Mesenchymal stem cell (in vitro differentiated cells and primary cell): ENCODE measurements at regions not wholly inside any gene's neighbourhood (a gene's known extent, or its start where the extent isn't known, plus 50 kb on each side); places are given as distances from the start of the nearest gene placed in this dataset.

ENCODE experiments used
- DNase-seq: peaks from one replicate; pipeline ENCODE4 v3.0.0-alpha.2; 2013
- H2AFZ ChIP-seq: one replicate; pipeline ENCODE4 v1.6.1; 2013; ENCODE audit warnings: low read depth, mild to moderate bottlenecking, control low read depth, inconsistent platforms, low read length, moderate library complexity
- H2AK5ac ChIP-seq: 2 replicates; pipeline ENCODE4 v1.6.1; 2013; ENCODE audit warnings: low read length, moderate library complexity, mild to moderate bottlenecking, inconsistent platforms; ENCODE audit not compliant: severe bottlenecking
- H2BK120ac ChIP-seq: one replicate; pipeline ENCODE4 v1.6.1; 2013; ENCODE audit warnings: low read depth, mild to moderate bottlenecking, inconsistent platforms, low read length, moderate library complexity
- H2BK12ac ChIP-seq, 2 experiments: one replicate each; pipeline ENCODE4 v1.6.1; 2013; ENCODE audit warnings: inconsistent platforms in 2 of 2, low read length in 2 of 2, mild to moderate bottlenecking in 2 of 2, moderate library complexity in 2 of 2, control low read depth in 1 of 2
- H2BK15ac ChIP-seq: one replicate; pipeline ENCODE4 v1.6.1; 2013; ENCODE audit warnings: mild to moderate bottlenecking, low read depth, inconsistent platforms; ENCODE audit not compliant: poor library complexity, severe bottlenecking
- H2BK5ac ChIP-seq: 2 replicates; pipeline ENCODE4 v1.6.1; 2013; ENCODE audit warnings: low read depth, mild to moderate bottlenecking, low read length, control low read depth, inconsistent platforms; ENCODE audit not compliant: poor library complexity, severe bottlenecking
- H3K14ac ChIP-seq, 2 experiments: one replicate each; pipeline ENCODE4 v1.6.1; 2013; ENCODE audit warnings: inconsistent platforms in 2 of 2, low read length in 2 of 2, control low read depth in 1 of 2, mild to moderate bottlenecking in 1 of 2, moderate library complexity in 1 of 2
- H3K18ac ChIP-seq, 2 experiments: one replicate each; pipeline ENCODE4 v1.6.1; 2013; ENCODE audit warnings: inconsistent platforms in 2 of 2, low read length in 2 of 2, control low read depth in 1 of 2, low read depth in 1 of 2, mild to moderate bottlenecking in 1 of 2
- H3K23ac ChIP-seq, 2 experiments: one replicate each; pipeline ENCODE4 v1.6.1; 2013; ENCODE audit warnings: inconsistent platforms in 2 of 2, low read length in 2 of 2, mild to moderate bottlenecking in 2 of 2, moderate library complexity in 2 of 2, control low read depth in 1 of 2
- H3K27ac ChIP-seq: 2 replicates; pipeline ENCODE4 v1.5.1; 2013; ENCODE audit warnings: mild to moderate bottlenecking, moderate library complexity, low read length, control low read depth, inconsistent platforms; ENCODE audit not compliant: poor library complexity, severe bottlenecking
- H3K27me3 ChIP-seq, 2 experiments: 2 replicates each; pipeline versions ENCODE4 v1.6.1 to v1.7.0; 2013; ENCODE audit warnings: low read length in 2 of 2, mild to moderate bottlenecking in 2 of 2, moderate library complexity in 2 of 2, control low read depth in 1 of 2, inconsistent platforms in 1 of 2; ENCODE audit not compliant: control insufficient read depth in 1 of 2, insufficient read depth in 1 of 2
- H3K36me3 ChIP-seq, 2 experiments: 2 replicates each; pipeline versions ENCODE4 v1.6.1 to v1.7.0; 2013; ENCODE audit warnings: low read length in 2 of 2, control low read depth in 1 of 2, inconsistent platforms in 1 of 2, low read depth in 1 of 2, mild to moderate bottlenecking in 1 of 2; ENCODE audit not compliant: insufficient read depth in 2 of 2, control insufficient read depth in 1 of 2
- H3K4ac ChIP-seq, 2 experiments: one replicate each; pipeline ENCODE4 v1.6.1; 2013; ENCODE audit warnings: inconsistent platforms in 2 of 2, low read length in 2 of 2, mild to moderate bottlenecking in 2 of 2, moderate library complexity in 2 of 2, control low read depth in 1 of 2, low read depth in 1 of 2
- H3K4me1 ChIP-seq: 2 replicates; pipeline ENCODE4 v1.6.1; 2013; ENCODE audit warnings: low read depth, low read length, control low read depth; ENCODE audit not compliant: control insufficient read depth, insufficient read depth
- H3K4me2 ChIP-seq: 2 replicates; pipeline ENCODE4 v1.6.1; 2013; ENCODE audit warnings: low read length, mild to moderate bottlenecking, inconsistent platforms; ENCODE audit not compliant: poor library complexity, severe bottlenecking
- H3K4me3 ChIP-seq, 2 experiments: 2 replicates each; pipeline versions ENCODE4 v1.5.1 to v1.7.0; 2013; ENCODE audit warnings: low read length in 2 of 2, mild to moderate bottlenecking in 2 of 2, control low read depth in 1 of 2, low read depth in 1 of 2; ENCODE audit not compliant: insufficient read depth in 1 of 2
- H3K79me1 ChIP-seq: replicated peaks from 2 replicates; pipeline ENCODE4 v1.6.1; 2013; ENCODE audit warnings: mild to moderate bottlenecking, control low read depth, low read length, inconsistent platforms; ENCODE audit not compliant: poor library complexity, severe bottlenecking
- H3K9ac ChIP-seq: 2 replicates; pipeline ENCODE4 v1.7.0; 2013; ENCODE audit warnings: mild to moderate bottlenecking, low read length, moderate library complexity
- H3K9me3 ChIP-seq: 2 replicates; pipeline ENCODE4 v1.7.0; 2013; ENCODE audit warnings: mild to moderate bottlenecking, low read length; ENCODE audit not compliant: control insufficient read depth
- H4K8ac ChIP-seq: one replicate; pipeline ENCODE4 v1.6.1; 2013; ENCODE audit warnings: inconsistent platforms, mild to moderate bottlenecking, low read length, moderate library complexity
- H4K91ac ChIP-seq: one replicate; pipeline ENCODE4 v1.6.1; 2013; ENCODE audit warnings: mild to moderate bottlenecking, low read length, inconsistent platforms
- WGBS: methylation state at CpG from one replicate; pipeline ENCODE4 v1.1.7; 2013; ENCODE audit warnings: mixed read lengths; 5-methylcytosine and 5-hydroxymethylcytosine counted together

- no peaks in the 10 kb centered on the region for H3K4me1 ChIP-seq
- no peak overlapping the region for H2AFZ ChIP-seq
Observed at GRCh38 chr18:24761765-24762164, 301.3 kb downstream of the HRH4 start.

GRCh38 chr18:24762511-24762910 lies 302.1 kb downstream of the HRH4 start:
- DNase-seq: no peak

More at GRCh38 chr18:24761765-24762164, 301.3 kb downstream of the HRH4 start:
- no peak overlapping the region for H2AK5ac ChIP-seq
- H2BK12ac ChIP-seq: no peak overlapping the region
- no peak overlapping the region for H4K91ac ChIP-seq
- H3K4me3 ChIP-seq: no peak overlapping the region
- H2BK5ac ChIP-seq: no peak overlapping the region
- H3K9ac ChIP-seq: no peak overlapping the region
- no peaks in the 10 kb centered on the region for H3K27me3 ChIP-seq
- H3K14ac ChIP-seq: no peak overlapping the region
- H3K18ac ChIP-seq: no peak overlapping the region
- no peaks in the 10 kb centered on the region for H3K36me3 ChIP-seq
- H3K4me2 ChIP-seq: no peak overlapping the region
- no peak overlapping the region for H4K8ac ChIP-seq
- H3K79me1 ChIP-seq: no peaks in the 10 kb centered on the region
- no peak for DNase-seq
- no peak overlapping the region for H3K4ac ChIP-seq
- no peak overlapping the region for H3K27ac ChIP-seq
- peaks cover 7% of the 10 kb centered on the region for H3K9me3 ChIP-seq
- no peak overlapping the region for H3K23ac ChIP-seq
- no peak overlapping the region for H2BK15ac ChIP-seq
- H2BK120ac ChIP-seq: no peak overlapping the region

GRCh38 chr18:24763765-24764513 lies 303.5 kb downstream of the HRH4 start:
- Histone ChIP-seq H3K23ac (peak overlapping the region in 1 of 2 experiments; percentile 72), H3K14ac (no peak overlapping the region), H2BK12ac (peak overlapping the region in 1 of 2 experiments; percentile 82), H3K27me3 (no peaks in the 10 kb centered on the region), H3K4me3 (peak overlapping the region in 1 of 2 experiments; percentile 8), H3K27ac (no peak overlapping the region), H4K91ac (peak overlapping the region; percentile 41), H3K4ac (peak overlapping the region in 1 of 2 experiments; percentile 58), H4K8ac (no peak overlapping the region), H3K18ac (peak overlapping the region in 1 of 2 experiments; percentile 34), H3K4me1 (no peaks in the 10 kb centered on the region), H2AFZ (no peak overlapping the region), H3K79me1 (no peaks in the 10 kb centered on the region), H2AK5ac (no peak overlapping the region), H3K9me3 (peaks cover 7% of the 10 kb centered on the region), H2BK15ac (no peak overlapping the region), H3K4me2 (no peak overlapping the region), H2BK5ac (no peak overlapping the region), H3K9ac (no peak overlapping the region), H3K36me3 (no peaks in the 10 kb centered on the region), H2BK120ac (no peak overlapping the region)
- peak; percentile 43 for DNase-seq
- WGBS: 72% methylated on average over 5 of the region's 6 CpGs

More at GRCh38 chr18:24762511-24762910, 302.1 kb downstream of the HRH4 start:
- H3K23ac ChIP-seq: no peak overlapping the region
- H2AFZ ChIP-seq: no peak overlapping the region
- H3K9me3 ChIP-seq: peaks cover 7% of the 10 kb centered on the region
- WGBS: 65% methylated on average over 1 of the region's 1 CpG
- no peak overlapping the region for H3K4ac ChIP-seq
- no peak overlapping the region for H2BK12ac ChIP-seq
- H3K79me1 ChIP-seq: no peaks in the 10 kb centered on the region
- no peak overlapping the region for H3K9ac ChIP-seq
- no peak overlapping the region for H2AK5ac ChIP-seq
- no peak overlapping the region for H3K18ac ChIP-seq
- H3K36me3 ChIP-seq: no peaks in the 10 kb centered on the region
- no peak overlapping the region for H2BK5ac ChIP-seq
- H3K4me2 ChIP-seq: no peak overlapping the region
- H3K4me3 ChIP-seq: no peak overlapping the region
- H3K4me1 ChIP-seq: no peaks in the 10 kb centered on the region
- no peaks in the 10 kb centered on the region for H3K27me3 ChIP-seq
- no peak overlapping the region for H2BK15ac ChIP-seq
- H3K14ac ChIP-seq: no peak overlapping the region
- no peak overlapping the region for H3K27ac ChIP-seq
- no peak overlapping the region for H4K8ac ChIP-seq
- no peak overlapping the region for H4K91ac ChIP-seq
- H2BK120ac ChIP-seq: no peak overlapping the region

GRCh38 chr18:24764766-24765165 lies 304.3 kb downstream of the HRH4 start:
- Histone ChIP-seq H3K4me1 (no peaks in the 10 kb centered on the region), H3K23ac (no peak overlapping the region), H3K4me2 (no peak overlapping the region), H2AFZ (no peak overlapping the region), H3K18ac (no peak overlapping the region), H4K91ac (no peak overlapping the region), H2AK5ac (no peak overlapping the region), H2BK5ac (no peak overlapping the region), H3K4me3 (no peak overlapping the region), H2BK120ac (no peak overlapping the region), H3K27ac (no peak overlapping the region), H4K8ac (no peak overlapping the region), H3K14ac (no peak overlapping the region), H3K36me3 (no peaks in the 10 kb centered on the region), H3K9ac (no peak overlapping the region), H3K27me3 (no peaks in the 10 kb centered on the region), H3K4ac (no peak overlapping the region), H2BK12ac (no peak overlapping the region), H3K9me3 (peaks cover 7% of the 10 kb centered on the region), H3K79me1 (no peaks in the 10 kb centered on the region), H2BK15ac (no peak overlapping the region)
- WGBS: 86% methylated on average over 5 of the region's 5 CpGs
- DNase-seq: no peak
